HEK293 (cell line): ENCODE measurements at regions not wholly inside any gene's neighbourhood (a gene's known extent, or its start where the extent isn't known, plus 50 kb on each side); places are given as distances from the start of the nearest gene placed in this dataset.

Source experiments
- CTCF ChIA-PET: fragments of 350-600 bp; formaldehyde crosslinking; extraction: SDS; loops from one replicate; lab custom pipeline; 2021; ENCODE audit warnings: antibody characterized with exemption; lab: Yijun Ruan, JAX
- POLR2A ChIA-PET: fragments of 300-600 bp; formaldehyde crosslinking; extraction: SDS; loops from one replicate; lab custom pipeline; 2020; ENCODE audit warnings: antibody characterized with exemption, inconsistent platforms; lab: Yijun Ruan, JAX
- H3K27ac ChIP-seq: fragments of 200-500 bp; sonication (Bioruptor generic); 2 replicates; pipeline ENCODE4 v1.5.1; 2014; ENCODE audit warnings: low read depth, low read length, control low read depth, inconsistent platforms; ENCODE audit errors: extremely low read depth
- H3K36me3 ChIP-seq, 2 experiments: fragments of 200-500 bp in 1 of 2; sonication (Bioruptor generic) in 1 of 2; 1 replicate in 1 of 2; 2 replicates in 1 of 2; pipeline ENCODE4 v1.5.1; 2014 to 2017; ENCODE audit warnings: inconsistent platforms in 2 of 2, low read length in 2 of 2; ENCODE audit not compliant: control insufficient read depth in 2 of 2, insufficient read depth in 1 of 2
- H3K4me1 ChIP-seq: fragments of 200-500 bp; sonication (Bioruptor generic); 2 replicates; pipeline ENCODE4 v1.5.1; 2014; ENCODE audit warnings: mild to moderate bottlenecking, low read length, inconsistent platforms; ENCODE audit not compliant: control insufficient read depth, insufficient read depth
- H3K4me3 ChIP-seq: 2 replicates; pipeline ENCODE4 v1.5.1; 2011; ENCODE audit warnings: low read depth, mild to moderate bottlenecking, control low read depth, low read length, moderate library complexity
- H3K9me3 ChIP-seq: fragments of 200-500 bp; sonication (Bioruptor generic); 2 replicates; pipeline ENCODE4 v1.5.1; 2014; ENCODE audit warnings: low read depth, low read length, inconsistent platforms; ENCODE audit not compliant: control insufficient read depth, insufficient read depth
- EGR2 ChIP-seq: fragments of 450-650 bp; formaldehyde crosslinking; IDR thresholded peaks from 2 replicates; pipeline ENCODE4 v1.5.1; 2016; ENCODE audit warnings: low read depth, missing biosample characterization, missing genetic modification characterization
- MYNN ChIP-seq: fragments of 450-650 bp; formaldehyde crosslinking; IDR thresholded peaks from 2 replicates; pipeline ENCODE4 v1.5.1; 2016; ENCODE audit warnings: missing biosample characterization, missing genetic modification characterization, borderline replicate concordance
- SP3 ChIP-seq: fragments of 450-650 bp; formaldehyde crosslinking; IDR thresholded peaks from 2 replicates; pipeline ENCODE4 v1.5.1; 2016; ENCODE audit warnings: missing biosample characterization, missing genetic modification characterization
- ZFP41 ChIP-seq: fragments of 450-650 bp; formaldehyde crosslinking; IDR thresholded peaks from 2 replicates; pipeline ENCODE4 v1.5.1; 2016; ENCODE audit warnings: missing biosample characterization, missing genetic modification characterization, borderline replicate concordance
- ZNF121 ChIP-seq: fragments of 450-650 bp; formaldehyde crosslinking; IDR thresholded peaks from 2 replicates; pipeline ENCODE4 v1.5.1; 2016; ENCODE audit warnings: missing biosample characterization, missing genetic modification characterization
- ZNF138 ChIP-seq: fragments of 450-650 bp; formaldehyde crosslinking; IDR thresholded peaks from 2 replicates; pipeline ENCODE4 v1.5.1; 2016; ENCODE audit warnings: missing biosample characterization, missing genetic modification characterization, borderline replicate concordance
- ZNF416 ChIP-seq: fragments of 450-650 bp; formaldehyde crosslinking; IDR thresholded peaks from 2 replicates; pipeline ENCODE4 v1.5.1; 2016; ENCODE audit warnings: missing biosample characterization, missing genetic modification characterization
- ZNF473 ChIP-seq: fragments of 450-650 bp; formaldehyde crosslinking; IDR thresholded peaks from 2 replicates; pipeline ENCODE4 v1.5.1; 2017; ENCODE audit warnings: missing biosample characterization, missing genetic modification characterization
- ZNF549 ChIP-seq: fragments of 450-650 bp; IDR thresholded peaks from 2 replicates; pipeline ENCODE4 v1.5.1; 2018; ENCODE audit warnings: missing biosample characterization, missing genetic modification characterization, mild to moderate bottlenecking, inconsistent platforms, moderate library complexity
- ZNF596 ChIP-seq: fragments of 450-650 bp; IDR thresholded peaks from 2 replicates; pipeline ENCODE4 v1.5.0; 2018; ENCODE audit warnings: missing biosample characterization, mild to moderate bottlenecking, missing genetic modification characterization, moderate library complexity
- ZNF747 ChIP-seq: fragments of 450-650 bp; formaldehyde crosslinking; IDR thresholded peaks from 2 replicates; pipeline ENCODE4 v1.5.1; 2016; ENCODE audit warnings: missing biosample characterization, missing genetic modification characterization
- TF ChIP-seq, protein P1 (sequence below): fragments of 450-650 bp; formaldehyde crosslinking; IDR thresholded peaks from 2 replicates; pipeline ENCODE4 v1.5.1; 2016; ENCODE audit warnings: missing biosample characterization, missing genetic modification characterization, low read depth
- TF ChIP-seq, protein P2 (sequence below): fragments of 450-650 bp; formaldehyde crosslinking; IDR thresholded peaks from 2 replicates; pipeline ENCODE4 v1.5.1; 2017; ENCODE audit warnings: missing biosample characterization, missing genetic modification characterization
- TF ChIP-seq, protein P3 (sequence below): IDR thresholded peaks from 2 replicates; pipeline ENCODE4 v1.6.1; 2011; ENCODE audit warnings: mild to moderate bottlenecking, low read depth, low read length, borderline replicate concordance
- TF ChIP-seq, protein P4 (sequence below): fragments of 450-650 bp; formaldehyde crosslinking; IDR thresholded peaks from 2 replicates; pipeline ENCODE4 v1.5.1; 2016; ENCODE audit warnings: missing biosample characterization, missing genetic modification characterization
- TF ChIP-seq, protein P5 (sequence below): fragments of 450-650 bp; formaldehyde crosslinking; IDR thresholded peaks from 2 replicates; pipeline ENCODE4 v1.5.1; 2016; ENCODE audit warnings: missing biosample characterization, missing genetic modification characterization
- TF ChIP-seq, protein P6 (sequence below): fragments of 450-650 bp; formaldehyde crosslinking; IDR thresholded peaks from 2 replicates; pipeline ENCODE4 v1.5.1; 2016; ENCODE audit warnings: missing biosample characterization, missing genetic modification characterization

DNA sequence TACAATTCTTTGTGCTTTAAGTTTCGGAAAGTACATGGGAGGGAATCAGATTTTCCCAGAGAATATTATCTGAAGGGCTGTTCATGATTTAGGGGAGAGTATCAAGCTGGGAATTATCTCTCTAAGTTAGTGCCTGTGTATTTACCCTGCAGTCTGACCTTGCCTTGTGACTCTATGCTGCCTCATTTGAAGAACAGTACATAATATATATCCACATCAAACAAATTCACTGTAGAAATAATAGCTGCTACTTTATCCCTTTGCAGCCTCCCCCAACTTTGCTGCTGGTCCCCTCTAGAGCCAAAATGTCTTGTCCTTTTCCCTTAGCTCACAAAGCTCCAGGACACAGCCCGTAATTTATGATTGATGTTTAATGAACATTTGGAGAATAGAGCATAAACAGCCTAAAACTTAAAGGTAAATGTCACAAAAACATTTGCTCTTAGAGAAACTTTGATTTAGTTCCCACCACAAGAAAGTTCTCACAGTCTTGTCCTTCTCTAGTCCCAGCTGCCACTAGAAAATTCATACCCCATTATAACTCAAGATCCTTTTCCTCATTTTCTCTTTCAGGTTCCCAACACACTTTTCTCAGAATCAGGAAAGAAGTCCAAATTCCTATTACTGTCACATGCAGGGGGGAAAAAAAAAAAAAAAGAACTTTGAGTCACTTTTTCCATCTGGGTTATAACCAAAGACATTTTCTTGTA lies 1009.6 kb downstream of the FLRT2 start:
- H3K4me1 ChIP-seq = no peaks in the 10 kb centered on the region
- no peak overlapping the region for H3K27ac ChIP-seq
- no peak overlapping the region for H3K4me3 ChIP-seq
- no peaks in the 10 kb centered on the region for H3K36me3 ChIP-seq
- H3K9me3 ChIP-seq = no peaks in the 10 kb centered on the region
- ChIA-PET CTCF (no interaction called here), POLR2A (no interaction called here)
- TF ChIP-seq ZNF121 (tag by site-specific recombination) (no peak), ZNF138 (tag by site-specific recombination) (no peak), ZNF549 (tag by site-specific recombination) (no peak), EGR2 (no peak), ZFP41 (no peak), ZNF473 (tag by site-specific recombination) (no peak)
- TF ChIP-seq, protein P1, sequence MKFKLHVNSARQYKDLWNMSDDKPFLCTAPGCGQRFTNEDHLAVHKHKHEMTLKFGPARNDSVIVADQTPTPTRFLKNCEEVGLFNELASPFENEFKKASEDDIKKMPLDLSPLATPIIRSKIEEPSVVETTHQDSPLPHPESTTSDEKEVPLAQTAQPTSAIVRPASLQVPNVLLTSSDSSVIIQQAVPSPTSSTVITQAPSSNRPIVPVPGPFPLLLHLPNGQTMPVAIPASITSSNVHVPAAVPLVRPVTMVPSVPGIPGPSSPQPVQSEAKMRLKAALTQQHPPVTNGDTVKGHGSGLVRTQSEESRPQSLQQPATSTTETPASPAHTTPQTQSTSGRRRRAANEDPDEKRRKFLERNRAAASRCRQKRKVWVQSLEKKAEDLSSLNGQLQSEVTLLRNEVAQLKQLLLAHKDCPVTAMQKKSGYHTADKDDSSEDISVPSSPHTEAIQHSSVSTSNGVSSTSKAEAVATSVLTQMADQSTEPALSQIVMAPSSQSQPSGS (tag by site-specific recombination) = no peak
- TF ChIP-seq, protein P2, sequence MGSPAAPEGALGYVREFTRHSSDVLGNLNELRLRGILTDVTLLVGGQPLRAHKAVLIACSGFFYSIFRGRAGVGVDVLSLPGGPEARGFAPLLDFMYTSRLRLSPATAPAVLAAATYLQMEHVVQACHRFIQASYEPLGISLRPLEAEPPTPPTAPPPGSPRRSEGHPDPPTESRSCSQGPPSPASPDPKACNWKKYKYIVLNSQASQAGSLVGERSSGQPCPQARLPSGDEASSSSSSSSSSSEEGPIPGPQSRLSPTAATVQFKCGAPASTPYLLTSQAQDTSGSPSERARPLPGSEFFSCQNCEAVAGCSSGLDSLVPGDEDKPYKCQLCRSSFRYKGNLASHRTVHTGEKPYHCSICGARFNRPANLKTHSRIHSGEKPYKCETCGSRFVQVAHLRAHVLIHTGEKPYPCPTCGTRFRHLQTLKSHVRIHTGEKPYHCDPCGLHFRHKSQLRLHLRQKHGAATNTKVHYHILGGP = no peak

DNA sequence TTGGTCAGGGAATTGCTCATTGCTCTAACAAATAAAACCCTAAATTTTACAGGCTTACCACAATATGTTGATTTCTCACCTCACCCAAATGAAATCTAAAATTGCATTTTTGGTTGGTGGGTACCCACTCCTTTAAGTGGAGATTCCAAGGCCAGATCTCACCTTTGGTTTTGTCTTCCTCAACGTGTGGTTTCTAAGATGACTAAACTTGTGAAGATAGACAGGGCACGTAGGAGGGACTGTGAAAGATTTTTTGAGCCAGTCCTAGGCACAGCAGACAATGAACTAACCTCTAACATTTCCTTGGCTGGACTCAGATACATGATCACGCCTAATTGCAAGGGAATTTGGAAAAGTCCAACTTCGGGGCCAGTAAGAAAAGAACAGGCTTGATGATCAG lies 1003.9 kb downstream of the FLRT2 start:
- H3K9me3 ChIP-seq = no peaks in the 10 kb centered on the region
- H3K27ac ChIP-seq = no peak overlapping the region
- CTCF ChIA-PET = no interaction called here
- H3K4me1 ChIP-seq = no peaks in the 10 kb centered on the region
- POLR2A ChIA-PET = no interaction called here
- no peaks in the 10 kb centered on the region for H3K36me3 ChIP-seq
- no peak overlapping the region for H3K4me3 ChIP-seq
- no peak for TF ChIP-seq SP3 (tag by site-specific recombination)

DNA sequence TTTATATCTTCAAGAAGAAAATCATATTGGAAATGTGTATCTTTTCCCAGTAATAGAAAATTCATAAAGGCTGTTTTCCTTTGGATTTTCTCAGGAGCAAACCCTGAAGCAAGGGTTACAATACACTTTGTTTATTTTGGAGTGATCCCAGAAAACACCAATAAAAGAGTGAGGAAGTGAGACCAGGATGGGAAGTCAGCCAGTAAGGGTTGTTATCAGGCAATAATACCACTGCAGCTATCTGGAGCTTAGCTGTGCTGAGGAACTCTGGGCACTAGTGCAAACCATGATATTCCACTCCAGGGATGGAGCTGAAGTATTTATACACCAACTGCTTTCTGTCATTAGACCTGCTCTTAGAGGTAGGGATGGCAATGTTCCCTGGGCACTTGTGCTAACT lies 1002.3 kb downstream of the FLRT2 start:
- Histone ChIP-seq H3K36me3 (no peaks in the 10 kb centered on the region), H3K4me1 (no peaks in the 10 kb centered on the region), H3K9me3 (no peaks in the 10 kb centered on the region), H3K4me3 (no peak overlapping the region), H3K27ac (no peak overlapping the region)
- CTCF ChIA-PET = no interaction called here
- POLR2A ChIA-PET = no interaction called here
- TF ChIP-seq, protein P3, sequence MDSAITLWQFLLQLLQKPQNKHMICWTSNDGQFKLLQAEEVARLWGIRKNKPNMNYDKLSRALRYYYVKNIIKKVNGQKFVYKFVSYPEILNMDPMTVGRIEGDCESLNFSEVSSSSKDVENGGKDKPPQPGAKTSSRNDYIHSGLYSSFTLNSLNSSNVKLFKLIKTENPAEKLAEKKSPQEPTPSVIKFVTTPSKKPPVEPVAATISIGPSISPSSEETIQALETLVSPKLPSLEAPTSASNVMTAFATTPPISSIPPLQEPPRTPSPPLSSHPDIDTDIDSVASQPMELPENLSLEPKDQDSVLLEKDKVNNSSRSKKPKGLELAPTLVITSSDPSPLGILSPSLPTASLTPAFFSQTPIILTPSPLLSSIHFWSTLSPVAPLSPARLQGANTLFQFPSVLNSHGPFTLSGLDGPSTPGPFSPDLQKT = no peak
- TF ChIP-seq MYNN (no peak), ZNF596 (no peak), ZNF416 (tag by site-specific recombination) (no peak), ZNF747 (no peak)
- TF ChIP-seq, protein P4, sequence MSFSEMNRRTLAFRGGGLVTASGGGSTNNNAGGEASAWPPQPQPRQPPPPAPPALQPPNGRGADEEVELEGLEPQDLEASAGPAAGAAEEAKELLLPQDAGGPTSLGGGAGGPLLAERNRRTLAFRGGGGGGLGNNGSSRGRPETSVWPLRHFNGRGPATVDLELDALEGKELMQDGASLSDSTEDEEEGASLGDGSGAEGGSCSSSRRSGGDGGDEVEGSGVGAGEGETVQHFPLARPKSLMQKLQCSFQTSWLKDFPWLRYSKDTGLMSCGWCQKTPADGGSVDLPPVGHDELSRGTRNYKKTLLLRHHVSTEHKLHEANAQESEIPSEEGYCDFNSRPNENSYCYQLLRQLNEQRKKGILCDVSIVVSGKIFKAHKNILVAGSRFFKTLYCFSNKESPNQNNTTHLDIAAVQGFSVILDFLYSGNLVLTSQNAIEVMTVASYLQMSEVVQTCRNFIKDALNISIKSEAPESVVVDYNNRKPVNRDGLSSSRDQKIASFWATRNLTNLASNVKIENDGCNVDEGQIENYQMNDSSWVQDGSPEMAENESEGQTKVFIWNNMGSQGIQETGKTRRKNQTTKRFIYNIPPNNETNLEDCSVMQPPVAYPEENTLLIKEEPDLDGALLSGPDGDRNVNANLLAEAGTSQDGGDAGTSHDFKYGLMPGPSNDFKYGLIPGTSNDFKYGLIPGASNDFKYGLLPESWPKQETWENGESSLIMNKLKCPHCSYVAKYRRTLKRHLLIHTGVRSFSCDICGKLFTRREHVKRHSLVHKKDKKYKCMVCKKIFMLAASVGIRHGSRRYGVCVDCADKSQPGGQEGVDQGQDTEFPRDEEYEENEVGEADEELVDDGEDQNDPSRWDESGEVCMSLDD = no peak
- TF ChIP-seq, protein P5, sequence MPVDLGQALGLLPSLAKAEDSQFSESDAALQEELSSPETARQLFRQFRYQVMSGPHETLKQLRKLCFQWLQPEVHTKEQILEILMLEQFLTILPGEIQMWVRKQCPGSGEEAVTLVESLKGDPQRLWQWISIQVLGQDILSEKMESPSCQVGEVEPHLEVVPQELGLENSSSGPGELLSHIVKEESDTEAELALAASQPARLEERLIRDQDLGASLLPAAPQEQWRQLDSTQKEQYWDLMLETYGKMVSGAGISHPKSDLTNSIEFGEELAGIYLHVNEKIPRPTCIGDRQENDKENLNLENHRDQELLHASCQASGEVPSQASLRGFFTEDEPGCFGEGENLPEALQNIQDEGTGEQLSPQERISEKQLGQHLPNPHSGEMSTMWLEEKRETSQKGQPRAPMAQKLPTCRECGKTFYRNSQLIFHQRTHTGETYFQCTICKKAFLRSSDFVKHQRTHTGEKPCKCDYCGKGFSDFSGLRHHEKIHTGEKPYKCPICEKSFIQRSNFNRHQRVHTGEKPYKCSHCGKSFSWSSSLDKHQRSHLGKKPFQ = no peak
- TF ChIP-seq, protein P6, sequence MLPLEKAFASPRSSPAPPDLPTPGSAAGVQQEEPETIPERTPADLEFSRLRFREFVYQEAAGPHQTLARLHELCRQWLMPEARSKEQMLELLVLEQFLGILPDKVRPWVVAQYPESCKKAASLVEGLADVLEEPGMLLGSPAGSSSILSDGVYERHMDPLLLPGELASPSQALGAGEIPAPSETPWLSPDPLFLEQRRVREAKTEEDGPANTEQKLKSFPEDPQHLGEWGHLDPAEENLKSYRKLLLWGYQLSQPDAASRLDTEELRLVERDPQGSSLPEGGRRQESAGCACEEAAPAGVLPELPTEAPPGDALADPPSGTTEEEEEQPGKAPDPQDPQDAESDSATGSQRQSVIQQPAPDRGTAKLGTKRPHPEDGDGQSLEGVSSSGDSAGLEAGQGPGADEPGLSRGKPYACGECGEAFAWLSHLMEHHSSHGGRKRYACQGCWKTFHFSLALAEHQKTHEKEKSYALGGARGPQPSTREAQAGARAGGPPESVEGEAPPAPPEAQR (tag by site-specific recombination) = no peak
